Hematopoietic multipotent progenitor cell treated with erythropoietin and hydrocortisone succinate and interleukin-3 and kit ligand, for 17 days (in vitro differentiated cells): ENCODE measurements at regions not wholly inside any gene's neighbourhood (a gene's known extent, or its start where the extent isn't known, plus 50 kb on each side); places are given as distances from the start of the nearest gene placed in this dataset.
"Not testable (repeated sequence)": the region's sequence is repeated elsewhere in the genome, so short reads cannot be mapped to it uniquely, and the experiment has no call there.

Experiments used
- DNase-seq: peaks from one replicate; pipeline ENCODE4 v3.0.0-alpha.2; 2015; ENCODE audit warnings: low spot score

DNA sequence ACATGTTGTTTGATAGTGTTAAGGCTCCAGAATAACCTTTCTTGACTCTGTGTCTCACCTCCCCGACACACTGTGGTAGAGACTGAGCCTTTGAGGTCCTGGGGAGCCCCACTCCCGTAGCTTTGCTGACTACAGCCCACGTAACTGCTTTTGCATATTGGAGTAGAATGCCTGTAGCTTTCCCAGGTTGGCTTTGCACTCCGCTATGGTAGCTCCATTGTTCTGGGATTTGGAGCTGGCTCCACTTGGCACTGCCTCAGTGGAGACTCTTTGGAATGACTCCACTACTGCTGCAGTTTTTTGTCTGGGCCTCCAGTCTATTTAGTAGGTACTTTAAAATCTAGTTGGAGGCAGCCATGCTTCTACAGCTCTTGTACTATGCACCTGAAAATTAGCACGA, 56.2 kb upstream of the ANXA1 start:
- DNase-seq = no peak

DNA sequence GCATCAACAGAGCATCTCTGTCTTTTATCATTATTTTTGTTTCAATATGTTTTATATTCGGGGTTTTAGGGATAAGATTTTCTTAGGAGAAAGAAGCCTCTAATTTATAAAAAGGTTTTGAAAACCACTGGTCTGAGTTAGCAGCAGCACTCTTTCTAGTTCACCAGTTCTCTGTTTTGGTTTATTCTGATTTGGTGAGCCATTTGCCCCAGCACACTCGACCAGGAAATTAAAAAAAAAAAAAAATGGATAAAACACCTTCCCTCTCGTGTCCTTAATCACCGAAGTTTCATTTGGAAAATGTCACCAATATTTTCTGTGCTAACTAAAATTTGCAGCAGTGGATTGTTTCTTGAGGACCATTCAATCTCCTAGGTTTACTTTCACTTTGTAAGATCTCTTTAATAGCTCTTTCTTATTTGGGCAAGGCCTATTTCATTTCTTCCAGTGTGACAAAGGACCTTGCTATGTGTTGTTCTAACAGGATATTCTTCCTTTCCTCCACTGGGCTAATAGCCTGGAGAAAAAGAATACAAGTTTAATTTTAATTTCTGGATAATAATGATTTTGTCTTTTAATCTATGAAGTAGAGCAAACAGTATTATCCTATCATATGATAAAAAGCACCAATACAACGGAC, 57.8 kb upstream of the ANXA1 start:
- no peak for DNase-seq

GRCh38 chr9:73093016-73093739, 58.5 kb upstream of the ANXA1 start:
- DNase-seq = no peak

DNA sequence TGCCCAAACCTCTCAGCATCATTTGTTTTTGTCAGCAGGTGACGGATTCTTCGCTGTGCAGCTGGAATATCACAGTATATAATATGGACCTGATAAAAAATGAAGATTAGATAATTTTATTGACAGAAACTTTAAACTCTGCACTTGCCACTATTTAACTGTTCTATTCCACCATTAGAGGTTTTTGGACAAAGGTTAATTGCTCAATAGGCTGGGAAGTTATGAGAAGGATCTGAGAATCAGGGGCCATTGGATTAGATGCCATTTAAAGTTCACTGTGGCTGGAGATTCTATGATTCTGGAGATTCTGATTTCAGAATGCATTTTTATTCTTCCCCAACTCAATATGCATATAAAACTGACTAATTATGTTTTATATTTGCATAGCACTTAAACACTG, 59.8 kb upstream of the ANXA1 start:
- DNase-seq = no peak

- no peak for DNase-seq
Measured at GRCh38 chr9:73090214-73090613, 61.5 kb upstream of the ANXA1 start.

DNA sequence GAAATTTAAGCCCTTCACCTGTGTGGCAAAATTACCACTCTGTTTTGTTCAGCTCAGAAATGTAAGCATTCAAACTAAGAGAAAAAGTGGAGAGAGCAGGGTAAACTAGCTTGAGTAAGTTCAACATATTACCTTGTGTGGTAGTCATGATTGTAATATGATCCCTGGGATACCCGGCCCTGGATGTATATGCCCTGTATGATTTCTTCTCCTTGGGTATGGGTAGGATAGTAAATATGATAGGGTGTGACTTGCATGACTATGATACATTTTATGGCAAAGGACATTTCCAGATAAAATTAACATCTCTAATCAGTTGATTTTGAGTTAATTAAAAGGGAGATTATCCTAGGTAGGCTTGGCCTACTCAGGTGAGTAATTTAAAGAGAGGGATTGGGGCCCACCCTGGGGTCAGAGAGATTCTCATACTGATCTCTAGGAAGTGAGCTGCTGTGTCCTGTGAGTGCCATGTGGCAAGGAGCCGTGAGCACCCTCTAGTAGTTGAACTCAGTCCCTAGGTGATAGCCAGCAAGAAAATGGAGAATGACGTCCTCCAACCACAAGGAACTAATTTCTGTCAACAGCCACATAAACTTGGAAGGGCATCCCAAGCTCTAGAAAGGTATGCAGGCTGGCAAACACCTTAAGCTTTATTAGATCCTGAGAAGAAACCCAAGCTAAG, 62.2 kb upstream of the ANXA1 start:
- no peak for DNase-seq

DNA sequence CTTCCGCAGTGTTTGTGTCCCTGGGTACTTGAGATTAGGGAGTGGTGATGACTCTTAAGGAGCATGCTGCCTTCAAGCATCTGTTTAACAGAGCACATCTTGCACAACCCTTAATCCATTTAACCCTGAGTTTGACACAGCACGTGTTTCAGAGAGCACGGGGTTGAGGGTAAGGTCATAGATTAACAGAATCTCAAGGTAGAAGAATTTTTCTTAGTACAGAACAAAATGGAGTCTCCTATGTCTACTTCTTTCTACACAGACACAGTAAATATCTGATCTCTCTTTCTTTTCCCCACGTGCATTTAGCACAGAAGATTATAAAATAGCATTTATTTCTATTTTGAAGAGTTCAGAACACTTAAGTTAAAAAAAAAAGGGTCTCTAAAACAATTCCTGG, 63.8 kb upstream of the ANXA1 start:
- not testable (repeated sequence) for DNase-seq

GRCh38 chr9:73083519-73083918, 68.1 kb upstream of the ANXA1 start:
- no peak for DNase-seq

DNA sequence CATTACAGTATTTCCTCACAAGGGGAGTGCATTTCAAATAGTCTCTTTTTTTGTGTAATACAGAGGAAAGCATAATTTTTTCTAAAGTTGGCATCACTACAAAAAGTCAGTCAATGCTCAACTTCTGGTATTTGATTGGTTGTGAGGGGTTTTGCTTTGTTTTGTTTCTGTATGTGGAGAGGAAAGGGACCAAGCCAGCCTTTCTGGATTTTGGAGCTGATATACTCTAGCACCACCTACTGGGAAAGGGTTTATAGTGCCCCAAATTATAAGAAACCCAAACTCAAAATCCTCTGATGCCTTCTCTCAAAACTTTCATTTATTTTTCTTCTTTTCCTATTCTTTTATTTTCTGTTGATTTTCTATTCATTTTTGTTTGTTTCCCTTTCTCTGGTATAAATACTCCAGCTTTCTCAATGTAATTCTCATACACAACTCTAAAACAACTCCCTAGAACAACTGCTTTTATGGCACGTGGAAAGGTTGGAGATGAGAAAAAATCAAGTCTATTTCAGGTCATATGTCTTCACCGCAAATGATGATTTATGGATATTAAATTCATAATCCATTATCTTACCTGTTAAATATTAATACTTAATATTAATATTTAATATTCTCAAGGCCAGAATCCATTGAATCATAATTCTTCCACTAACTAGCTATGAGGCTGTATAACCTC, 69.5 kb upstream of the ANXA1 start:
- DNase-seq = no peak

DNA sequence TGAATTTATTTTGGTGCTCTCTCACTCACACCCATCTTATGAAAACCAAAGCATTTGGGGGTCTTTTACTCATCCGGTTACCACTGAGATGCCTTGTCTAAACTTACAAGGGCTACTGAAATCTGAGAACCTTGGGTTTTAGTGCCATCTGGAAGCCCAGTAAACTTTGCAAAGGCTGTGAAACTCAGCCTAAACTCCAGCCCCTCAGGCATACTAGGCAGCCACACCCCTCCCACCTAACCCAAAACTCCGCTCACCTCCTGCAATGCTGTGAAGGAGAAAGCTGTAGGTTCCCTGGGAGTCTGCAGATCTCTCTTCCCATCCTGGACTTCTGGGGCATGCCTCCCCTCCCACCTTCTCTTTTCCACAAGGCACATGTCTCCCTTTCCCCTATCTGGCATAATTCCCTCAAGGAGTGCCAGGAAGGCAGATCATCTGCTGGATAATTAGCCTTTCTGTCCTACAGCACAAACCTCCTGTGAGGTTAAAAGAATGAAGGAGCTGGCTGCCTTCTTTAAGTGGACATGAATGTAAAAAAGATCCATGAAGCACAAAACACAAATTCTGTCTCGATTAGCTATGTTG, 71.5 kb upstream of the ANXA1 start:
- no peak for DNase-seq

DNA sequence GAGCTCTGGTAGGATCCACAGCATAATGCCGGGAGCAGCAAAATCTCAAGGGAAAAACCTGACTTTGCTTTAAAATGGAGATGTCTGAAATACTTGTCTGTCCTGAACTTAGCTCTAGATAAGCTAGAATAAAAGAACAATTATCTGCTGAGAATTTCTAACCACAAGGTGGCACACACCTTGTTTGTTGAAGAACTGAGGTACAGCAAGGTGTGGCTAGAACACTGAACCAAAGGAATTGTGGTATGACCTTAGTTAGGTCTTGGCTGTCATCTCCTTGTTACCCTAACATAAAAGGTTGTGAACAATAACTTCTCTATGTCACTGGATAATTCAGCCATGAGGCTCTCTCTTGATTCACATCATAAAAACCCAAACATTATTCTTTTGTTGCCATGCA, 72.3 kb upstream of the ANXA1 start:
- no peak for DNase-seq

- DNase-seq = no peak
Measured at GRCh38 chr9:73077625-73078030, 74.0 kb upstream of the ANXA1 start.

GRCh38 chr9:73076970-73077369, 74.7 kb upstream of the ANXA1 start:
- DNase-seq = no peak

GRCh38 chr9:73074176-73074708, 77.4 kb upstream of the ANXA1 start:
- DNase-seq = no peak

DNA sequence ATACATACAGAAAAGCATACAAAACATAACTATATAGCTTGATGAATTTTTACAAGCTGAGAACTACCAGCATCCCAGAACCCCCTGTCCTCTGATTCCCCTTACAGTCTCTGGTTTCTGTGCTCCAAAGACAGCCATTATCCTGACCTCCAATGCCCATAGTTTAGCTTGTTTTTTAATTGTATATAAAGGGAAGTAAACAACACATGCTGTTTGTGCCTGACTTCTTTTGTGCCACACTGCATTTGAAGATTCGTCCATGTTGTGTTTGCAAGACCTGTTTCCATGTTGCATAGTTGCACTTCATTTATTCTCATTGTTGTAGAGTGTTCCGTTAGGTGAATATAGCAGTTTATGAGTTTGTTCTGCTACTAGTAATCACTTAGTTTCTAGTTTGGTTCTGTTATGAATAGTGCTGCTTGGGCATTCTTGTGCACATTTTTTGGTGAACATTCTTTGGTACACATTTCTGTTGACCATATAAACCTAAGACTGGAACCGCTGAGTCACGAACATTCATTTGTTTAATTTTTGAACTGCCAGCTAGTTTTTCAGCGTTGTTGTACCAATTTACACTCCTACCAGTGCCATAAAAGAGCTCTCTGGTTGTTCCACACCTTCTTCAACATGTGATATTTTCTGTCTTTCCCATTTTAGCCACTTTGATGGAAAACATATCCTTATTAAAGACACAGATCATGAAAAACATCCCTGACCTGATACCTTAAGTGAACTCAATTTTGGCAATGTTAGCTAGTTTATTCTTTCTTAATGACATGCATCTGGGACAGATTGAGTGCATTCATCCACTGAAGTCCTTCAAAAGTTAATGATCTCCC, 78.1 kb upstream of the ANXA1 start:
- DNase-seq = no peak

GRCh38 chr9:73067074-73067473, 84.6 kb upstream of the ANXA1 start:
- no peak for DNase-seq

- DNase-seq = no peak
Measured at GRCh38 chr9:73065439-73065838, 86.2 kb upstream of the ANXA1 start.

DNA sequence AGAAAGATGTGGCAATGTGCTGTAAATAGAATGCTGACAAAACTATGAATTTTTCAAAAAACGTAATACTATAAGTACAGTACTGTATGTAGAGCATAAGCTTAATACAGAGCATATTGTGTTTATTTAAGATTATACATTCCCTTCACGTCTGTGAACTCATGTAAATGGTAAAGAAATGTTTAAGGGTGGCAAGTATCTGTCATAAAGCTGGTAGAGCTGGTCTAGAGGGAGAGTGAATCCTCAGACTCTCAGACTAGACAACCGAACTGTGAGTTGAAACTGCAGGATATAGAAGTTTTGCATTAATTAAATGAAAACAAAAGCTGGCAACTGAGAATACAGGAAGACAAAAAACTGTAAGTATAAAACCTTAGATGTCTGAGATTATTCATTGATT, 87.3 kb upstream of the ANXA1 start:
- no peak for DNase-seq

DNA sequence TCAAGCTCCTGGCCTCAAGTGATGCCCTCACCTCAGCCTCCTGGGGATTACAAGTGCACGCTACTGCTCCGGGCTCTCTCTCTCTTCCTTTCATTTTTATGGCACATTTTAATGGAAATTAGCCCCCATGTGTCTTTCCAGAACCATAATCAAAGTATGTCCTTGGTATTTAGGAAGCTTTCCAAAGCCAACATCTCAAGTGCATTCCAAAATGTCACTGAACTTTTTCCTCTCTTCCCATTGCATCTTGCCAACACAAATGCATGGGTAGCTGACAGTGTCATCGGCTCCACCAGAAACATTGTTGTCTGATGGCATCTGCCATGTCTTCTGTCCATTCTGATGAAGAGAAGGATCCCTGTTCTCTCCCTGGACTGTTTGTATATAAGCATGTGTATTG, 90.5 kb upstream of the ANXA1 start:
- DNase-seq = no peak

DNA sequence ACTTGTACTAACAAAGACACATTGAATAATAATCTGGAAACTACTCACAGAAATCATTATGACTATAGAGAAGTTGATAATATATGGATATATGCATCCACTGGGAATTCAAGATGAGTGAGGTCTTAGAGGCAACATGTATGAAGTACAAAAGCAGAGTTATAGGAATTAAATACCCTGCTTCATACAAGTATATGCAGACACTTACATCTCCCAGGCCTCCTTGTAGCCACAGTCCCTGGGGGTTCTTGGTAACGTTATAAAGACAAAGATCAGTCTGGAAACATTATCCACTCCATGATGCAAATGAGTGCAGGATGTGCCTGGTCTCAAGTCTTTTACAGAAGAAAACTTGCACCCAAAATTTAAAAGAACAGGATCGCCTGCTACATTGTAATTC, 92.4 kb upstream of the ANXA1 start:
- no peak for DNase-seq

DNA sequence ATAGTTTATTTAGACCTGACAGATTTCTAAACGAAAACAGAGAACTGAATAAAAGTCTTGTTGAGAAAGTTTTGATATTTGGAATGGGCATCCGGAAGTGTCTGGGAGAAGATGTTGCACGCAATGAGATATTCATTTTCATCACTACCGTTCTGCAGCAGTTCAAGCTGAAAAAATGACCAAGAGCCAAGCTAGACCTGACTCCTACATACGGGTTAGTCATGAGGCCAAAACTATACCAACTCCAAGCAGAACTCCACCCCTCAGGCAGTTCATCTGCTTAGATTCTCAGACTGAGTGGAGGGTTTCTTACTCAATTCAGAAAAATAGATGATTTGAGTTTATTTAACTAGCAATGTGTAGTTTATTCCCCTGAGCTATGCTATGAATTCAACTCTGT, 95.4 kb upstream of the ANXA1 start:
- DNase-seq = no peak
